ENCODE measurements at regions not wholly inside any gene's neighbourhood (a gene's known extent, or its start where the extent isn't known, plus 50 kb on each side); places are given as distances from the start of the nearest gene placed in this dataset.

- TF ChIP-seq PBX3 (CRISPR knock-in tag; IDR thresholded peaks at IDR 0.05) (no peak), ZBTB1 (tag by site-specific recombination; IDR thresholded peaks at IDR 0.05) (no peak)
These were observed 187.1 kb upstream of the ARL4C start (continued) for GRCh38 chr2:234683950-234684349.

DNA sequence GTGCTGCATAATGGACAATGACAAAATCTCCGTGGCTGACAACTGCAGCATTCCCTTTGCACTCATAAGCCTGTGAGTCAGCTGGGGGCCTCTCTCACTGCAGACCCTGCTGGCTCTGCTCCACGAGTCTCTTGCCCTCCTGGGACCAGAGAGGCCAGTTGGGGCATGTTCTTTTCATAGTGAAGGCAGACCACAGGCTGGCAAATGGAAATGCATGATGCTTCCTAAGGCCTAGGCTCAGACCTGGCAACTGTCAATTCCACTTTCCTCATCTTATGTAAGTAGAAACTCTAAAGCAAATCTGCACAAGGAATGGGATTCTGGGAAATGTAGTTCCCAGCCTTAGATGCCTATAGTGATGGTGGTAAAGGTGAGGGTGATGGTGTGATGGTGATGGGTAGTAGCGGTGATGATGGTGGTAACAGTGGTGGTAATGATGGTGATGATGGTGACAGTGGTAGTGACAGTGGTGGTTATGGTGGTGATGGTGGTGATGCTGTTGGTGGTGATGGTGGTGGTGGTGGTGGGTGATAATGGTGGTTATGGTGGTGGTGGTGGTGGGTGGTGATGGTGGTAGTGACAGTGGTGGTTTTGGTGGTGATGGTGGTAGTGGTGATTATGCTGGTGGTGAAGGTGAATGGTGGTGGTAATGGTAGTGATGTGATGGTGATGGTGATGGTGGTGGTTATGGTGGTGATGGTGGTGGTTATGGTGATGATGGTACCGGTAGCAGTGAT lies 185.8 kb upstream of the ARL4C start:
- no peaks in the 10 kb centered on the region for H3K36me3 ChIP-seq (ENCODE audit: control insufficient read depth in 2 of 2, insufficient read depth in 1 of 2, low read length in 2 of 2)
- H3K9me3 ChIP-seq (ENCODE audit: control insufficient read depth, insufficient read depth, low read depth, low read length), result no peaks in the 10 kb centered on the region
- CTCF ChIA-PET, result no interaction called here
- no peak overlapping the region for H3K27ac ChIP-seq (ENCODE audit: extremely low read depth, low read depth, low read length)
- H3K4me3 ChIP-seq (ENCODE audit: low read depth, low read length), result no peak overlapping the region
- no peaks in the 10 kb centered on the region for H3K4me1 ChIP-seq (ENCODE audit: control insufficient read depth, insufficient read depth, low read length)
- POLR2A ChIA-PET, result no interaction called here
- no peak for TF ChIP-seq ZNF311 (tag by site-specific recombination; IDR thresholded peaks at IDR 0.05; ENCODE audit: borderline replicate concordance)
- no peak for TF ChIP-seq ZNF544 (tag by site-specific recombination; IDR thresholded peaks at IDR 0.05)
- TF ChIP-seq ZNF335 (tag by site-specific recombination; conservative IDR thresholded peaks at IDR 0.05), result peak; percentile 58
- TF ChIP-seq ZBTB17 (tag by site-specific recombination; IDR thresholded peaks at IDR 0.05), result peak; percentile 49
- 0 out of 2 replicates have a peak, but pooled peaks have one; percentile 78 for TF ChIP-seq ZNF776 (tag by site-specific recombination; IDR thresholded peaks at IDR 0.05; ENCODE audit: borderline replicate concordance)
- TF ChIP-seq, protein P1, sequence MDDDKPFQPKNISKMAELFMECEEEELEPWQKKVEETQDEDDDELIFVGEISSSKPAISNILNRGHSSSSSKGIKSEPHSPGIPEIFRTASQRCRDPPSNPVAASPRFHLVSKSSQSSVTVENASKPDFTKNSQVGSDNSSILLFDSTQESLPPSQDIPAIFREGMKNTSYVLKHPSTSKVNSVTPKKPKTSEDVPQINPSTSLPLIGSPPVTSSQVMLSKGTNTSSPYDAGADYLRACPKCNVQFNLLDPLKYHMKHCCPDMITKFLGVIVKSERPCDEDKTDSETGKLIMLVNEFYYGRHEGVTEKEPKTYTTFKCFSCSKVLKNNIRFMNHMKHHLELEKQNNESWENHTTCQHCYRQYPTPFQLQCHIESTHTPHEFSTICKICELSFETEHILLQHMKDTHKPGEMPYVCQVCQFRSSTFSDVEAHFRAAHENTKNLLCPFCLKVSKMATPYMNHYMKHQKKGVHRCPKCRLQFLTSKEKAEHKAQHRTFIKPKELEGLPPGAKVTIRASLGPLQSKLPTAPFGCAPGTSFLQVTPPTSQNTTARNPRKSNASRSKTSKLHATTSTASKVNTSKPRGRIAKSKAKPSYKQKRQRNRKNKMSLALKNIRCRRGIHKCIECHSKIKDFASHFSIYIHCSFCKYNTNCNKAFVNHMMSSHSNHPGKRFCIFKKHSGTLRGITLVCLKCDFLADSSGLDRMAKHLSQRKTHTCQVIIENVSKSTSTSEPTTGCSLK (tag by site-specific recombination; IDR thresholded peaks at IDR 0.05), result 0 out of 2 replicates have a peak, but pooled peaks have one; percentile 69
- 0 out of 2 replicates have a peak, but pooled peaks have one; percentile 63 for TF ChIP-seq GLI4 (tag by site-specific recombination; IDR thresholded peaks at IDR 0.05)
- peak; percentile 92; the same call in 1 of the 2 replicates for TF ChIP-seq ZNF521 (tag by site-specific recombination; IDR thresholded peaks at IDR 0.05)
- no peak for TF ChIP-seq ZNF768 (tag by site-specific recombination; IDR thresholded peaks at IDR 0.05)
- TF ChIP-seq, protein P2, sequence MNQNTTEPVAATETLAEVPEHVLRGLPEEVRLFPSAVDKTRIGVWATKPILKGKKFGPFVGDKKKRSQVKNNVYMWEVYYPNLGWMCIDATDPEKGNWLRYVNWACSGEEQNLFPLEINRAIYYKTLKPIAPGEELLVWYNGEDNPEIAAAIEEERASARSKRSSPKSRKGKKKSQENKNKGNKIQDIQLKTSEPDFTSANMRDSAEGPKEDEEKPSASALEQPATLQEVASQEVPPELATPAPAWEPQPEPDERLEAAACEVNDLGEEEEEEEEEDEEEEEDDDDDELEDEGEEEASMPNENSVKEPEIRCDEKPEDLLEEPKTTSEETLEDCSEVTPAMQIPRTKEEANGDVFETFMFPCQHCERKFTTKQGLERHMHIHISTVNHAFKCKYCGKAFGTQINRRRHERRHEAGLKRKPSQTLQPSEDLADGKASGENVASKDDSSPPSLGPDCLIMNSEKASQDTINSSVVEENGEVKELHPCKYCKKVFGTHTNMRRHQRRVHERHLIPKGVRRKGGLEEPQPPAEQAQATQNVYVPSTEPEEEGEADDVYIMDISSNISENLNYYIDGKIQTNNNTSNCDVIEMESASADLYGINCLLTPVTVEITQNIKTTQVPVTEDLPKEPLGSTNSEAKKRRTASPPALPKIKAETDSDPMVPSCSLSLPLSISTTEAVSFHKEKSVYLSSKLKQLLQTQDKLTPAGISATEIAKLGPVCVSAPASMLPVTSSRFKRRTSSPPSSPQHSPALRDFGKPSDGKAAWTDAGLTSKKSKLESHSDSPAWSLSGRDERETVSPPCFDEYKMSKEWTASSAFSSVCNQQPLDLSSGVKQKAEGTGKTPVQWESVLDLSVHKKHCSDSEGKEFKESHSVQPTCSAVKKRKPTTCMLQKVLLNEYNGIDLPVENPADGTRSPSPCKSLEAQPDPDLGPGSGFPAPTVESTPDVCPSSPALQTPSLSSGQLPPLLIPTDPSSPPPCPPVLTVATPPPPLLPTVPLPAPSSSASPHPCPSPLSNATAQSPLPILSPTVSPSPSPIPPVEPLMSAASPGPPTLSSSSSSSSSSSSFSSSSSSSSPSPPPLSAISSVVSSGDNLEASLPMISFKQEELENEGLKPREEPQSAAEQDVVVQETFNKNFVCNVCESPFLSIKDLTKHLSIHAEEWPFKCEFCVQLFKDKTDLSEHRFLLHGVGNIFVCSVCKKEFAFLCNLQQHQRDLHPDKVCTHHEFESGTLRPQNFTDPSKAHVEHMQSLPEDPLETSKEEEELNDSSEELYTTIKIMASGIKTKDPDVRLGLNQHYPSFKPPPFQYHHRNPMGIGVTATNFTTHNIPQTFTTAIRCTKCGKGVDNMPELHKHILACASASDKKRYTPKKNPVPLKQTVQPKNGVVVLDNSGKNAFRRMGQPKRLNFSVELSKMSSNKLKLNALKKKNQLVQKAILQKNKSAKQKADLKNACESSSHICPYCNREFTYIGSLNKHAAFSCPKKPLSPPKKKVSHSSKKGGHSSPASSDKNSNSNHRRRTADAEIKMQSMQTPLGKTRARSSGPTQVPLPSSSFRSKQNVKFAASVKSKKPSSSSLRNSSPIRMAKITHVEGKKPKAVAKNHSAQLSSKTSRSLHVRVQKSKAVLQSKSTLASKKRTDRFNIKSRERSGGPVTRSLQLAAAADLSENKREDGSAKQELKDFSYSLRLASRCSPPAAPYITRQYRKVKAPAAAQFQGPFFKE (tag by site-specific recombination; IDR thresholded peaks at IDR 0.05; ENCODE audit: borderline replicate concordance), result 0 out of 2 replicates have a peak, but pooled peaks have one; percentile 34
- TF ChIP-seq ZNF548 (tag by site-specific recombination; IDR thresholded peaks at IDR 0.05), result peak; percentile 8; the same call in 1 of the 2 replicates
- TF ChIP-seq ELK4 (IDR thresholded peaks at IDR 0.05; ENCODE audit: borderline replicate concordance, low read depth, low read length), result no peak
- no peak for TF ChIP-seq ZNF175 (tag by site-specific recombination; IDR thresholded peaks at IDR 0.05)
- no peak for TF ChIP-seq ZNF26 (tag by site-specific recombination; IDR thresholded peaks at IDR 0.05)
- TF ChIP-seq ZNF473 (tag by site-specific recombination; IDR thresholded peaks at IDR 0.05), result peak; percentile 82; the same call in 1 of the 2 replicates
- TF ChIP-seq ZNF645 (tag by site-specific recombination; IDR thresholded peaks at IDR 0.05), result 0 out of 2 replicates have a peak, but pooled peaks have one; percentile 58
- TF ChIP-seq ZBTB26 (tag by site-specific recombination; optimal IDR thresholded peaks at IDR 0.05), result peak; percentile 6
- TF ChIP-seq GLIS1 (tag by site-specific recombination; IDR thresholded peaks at IDR 0.05), result peak; percentile 59

Data from HEK293 (cell line).